Heart right ventricle (tissue), 16 donors: ENCODE measurements at regions not wholly inside any gene's neighbourhood (a gene's known extent, or its start where the extent isn't known, plus 50 kb on each side); places are given as distances from the start of the nearest gene placed in this dataset.

Source experiments
- ATAC-seq, 8 donors: fragments of 200-7000 bp; cut with Tn5 transposase; one replicate each; pipeline ENCODE4 v1.9.1; 2020; ENCODE audit warnings: mild to moderate bottlenecking in 8 of 8, moderate library complexity in 8 of 8, moderate number of reproducible peaks in 1 of 8
- DNase-seq, 2 donors: peaks; one replicate each; pipeline ENCODE4 v3.0.0-alpha.2; 2020
- H3K27ac ChIP-seq, 10 donors: fragments of 200-600 bp; sonication (generic) in 2 of 10; one replicate each; pipeline versions ENCODE4 v1.5.0 to v1.8.0; 2020 to 2022; ENCODE audit warnings: mild to moderate bottlenecking in 3 of 10
- H3K27me3 ChIP-seq, 7 donors: fragments of 200-600 bp; one replicate each; pipeline ENCODE4 v1.8.0; 2021 to 2022; ENCODE audit warnings: mild to moderate bottlenecking in 2 of 7
- H3K36me3 ChIP-seq, 9 donors: fragments of 200-600 bp; sonication (generic) in 1 of 9; one replicate each; pipeline versions ENCODE4 v1.5.0 to v1.8.0; 2020 to 2022; ENCODE audit warnings: mild to moderate bottlenecking in 2 of 9
- H3K4me1 ChIP-seq, 9 donors: fragments of 200-600 bp; sonication (generic) in 1 of 9; one replicate each; pipeline versions ENCODE4 v1.5.0 to v1.8.0; 2020 to 2022; ENCODE audit warnings: mild to moderate bottlenecking in 4 of 9
- H3K4me3 ChIP-seq, 10 donors: fragments of 200-600 bp; sonication (generic) in 2 of 10; one replicate each; pipeline versions ENCODE4 v1.5.0 to v1.8.0; 2020 to 2022; ENCODE audit warnings: mild to moderate bottlenecking in 7 of 10, moderate library complexity in 2 of 10
- H3K9me3 ChIP-seq, 11 donors: fragments of 200-600 bp in 10 of 11; sonication (generic) in 2 of 11; one replicate each; pipeline versions ENCODE4 v1.5.0 to v1.8.0; 2013 to 2022; ENCODE audit warnings: mild to moderate bottlenecking in 2 of 11, control low read depth in 1 of 11, moderate library complexity in 1 of 11
- CTCF ChIP-seq, 9 donors: fragments of 200-600 bp; sonication (generic) in 2 of 9; IDR thresholded peaks; one replicate each; pipeline versions ENCODE4 v1.5.0 to v1.8.0; 2021 to 2022; ENCODE audit warnings: antibody characterized with exemption in 9 of 9, mild to moderate bottlenecking in 5 of 9, moderate library complexity in 1 of 9
- WGBS, 2 donors: extraction: QIAGEN DNeasy Blood & Tissue Kit; methylation state at CpG; one replicate each; pipeline ENCODE4 v1.1.7; 2013; ENCODE audit warnings: inconsistent platforms in 1 of 2; 5-methylcytosine and 5-hydroxymethylcytosine counted together
- intact Hi-C, 10 donors: fragments of 100-400 bp; cut with DNase I; formaldehyde crosslinking; loops; one replicate each; pipeline versions ENCODE4 v1.11.1 to v1.14.2; 2022
- donor health status: Arrhythmogenic right ventricular cardiomyopathy.
- donor health status: ischemic (EF 13 %, LVEDD 7.1; RV severe dilation, severe dysfunction).
- donor health status: healthy with polysubstance abuse.
- donor health status: DM: no; HTN: yes; CAD: no.
- donor health status: DM: no; HTN: no; CAD: no.
- donor health status: ischemic (EF 25% LVEDD 6.9; RV normal size, moderate dysfunction).
- donor health status: ischemic (EF 25% LVEDD 5.7; RV mildly dilated, moderate dysfunction).
- donor health status: healthy.
- donor health status: DM: yes; HTN: yes; CAD: no.
- donor health status: Ischemic cardiomyopathy.
- donor health status: ischemic (EF 35%, LVEDD 5.7; RV mildly dilated, moderate dysfunction).
- donor health status: nonischemic (EF 11% LVEDD 7.7; RV severe dilation, severe dysfunction).
- donor health status: DM: yes; HTN: yes; CAD: no.
- donor health status: PGD.
- donor health status: ischemic (EF 29% LVEDD 5.4; RV normal size, mild dysfunction).
- donor health status: nonischemic (EF 23%, LVEDD 6.1; RV moderate dilation, normal function).

- ATAC-seq = no peak
- H3K4me1 ChIP-seq = no peaks in the 10 kb centered on the region
- WGBS, 2 donors = 33 to 38% methylated on average over 4 of the region's 4 CpGs
- no peak overlapping the region for H3K27ac ChIP-seq
- H3K27me3 ChIP-seq = peaks cover 0 to 18% (median 3%) of the 10 kb centered on the region in 7 donors
- DNase-seq = no peak
- TF ChIP-seq CTCF (IDR thresholded peaks at IDR 0.05) = no peak
- intact Hi-C loops = loop anchor here in 1 of 10 donors (10.0 kb wide), 1 partner anchor 61 kb away; no protein-coding TSS in a partner anchor
- H3K4me3 ChIP-seq = no peak overlapping the region
- no peaks in the 10 kb centered on the region for H3K36me3 ChIP-seq
- H3K9me3 ChIP-seq = peaks cover 0 to 3% (median 0%) of the 10 kb centered on the region in 11 donors
These were observed 193.4 kb downstream of the FBXO15 start for GRCh38 chr18:73954268-73954667.

GRCh38 chr18:73952296-73952946 is 195.2 kb downstream of the FBXO15 start:
- ATAC-seq (no peak), DNase-seq (no peak)
- intact Hi-C loops = loop anchor here in 1 of 10 donors (10.0 kb wide), 1 partner anchor 62 kb away; no protein-coding TSS in a partner anchor
- H3K9me3 ChIP-seq = peaks cover 0 to 3% (median 0%) of the 10 kb centered on the region in 11 donors
- H3K36me3 ChIP-seq = no peaks in the 10 kb centered on the region
- no peak overlapping the region for H3K27ac ChIP-seq
- H3K4me1 ChIP-seq = no peaks in the 10 kb centered on the region
- H3K27me3 ChIP-seq = peaks cover 0 to 10% (median 0%) of the 10 kb centered on the region in 7 donors
- H3K4me3 ChIP-seq = no peak overlapping the region
- 27 to 28% methylated on average over 7 of the region's 7 CpGs for WGBS, 2 donors
- TF ChIP-seq CTCF (IDR thresholded peaks at IDR 0.05) = no peak

- H3K36me3 ChIP-seq = no peaks in the 10 kb centered on the region
- intact Hi-C loops = loop anchor here in 1 of 10 donors (10.0 kb wide), 1 partner anchor 65 kb away; no protein-coding TSS in a partner anchor
- no peak for TF ChIP-seq CTCF (IDR thresholded peaks at IDR 0.05)
- DNase-seq (no peak), ATAC-seq (no peak)
- peaks cover 0 to 9% (median 0%) of the 10 kb centered on the region in 7 donors for H3K27me3 ChIP-seq
- WGBS, 2 donors = 83 to 86% methylated on average over 2 of the region's 2 CpGs
- H3K27ac ChIP-seq = no peak overlapping the region
- H3K9me3 ChIP-seq = peaks cover 0 to 2% (median 0%) of the 10 kb centered on the region in 11 donors
- no peak overlapping the region for H3K4me3 ChIP-seq
- H3K4me1 ChIP-seq = no peaks in the 10 kb centered on the region
These were observed 197.4 kb downstream of the FBXO15 start for GRCh38 chr18:73950116-73950700.

- Histone ChIP-seq H3K36me3 (no peaks in the 10 kb centered on the region), H3K27me3 (no peaks in the 10 kb centered on the region), H3K9me3 (peaks cover 0 to 2% (median 0%) of the 10 kb centered on the region in 11 donors), H3K4me1 (no peaks in the 10 kb centered on the region), H3K27ac (no peak overlapping the region), H3K4me3 (no peak overlapping the region)
- no peak for TF ChIP-seq CTCF (IDR thresholded peaks at IDR 0.05)
- 80 to 86% methylated on average over 3 of the region's 3 CpGs for WGBS, 2 donors
- DNase-seq (no peak), ATAC-seq (no peak)
- intact Hi-C loops = no loop called here
These were observed 199.1 kb downstream of the FBXO15 start for GRCh38 chr18:73948497-73948896.
